Right atrium auricular region (tissue), 2 donors: ENCODE measurements at regions not wholly inside any gene's neighbourhood (a gene's known extent, or its start where the extent isn't known, plus 50 kb on each side); places are given as distances from the start of the nearest gene placed in this dataset.

Experiments used
- DNase-seq: peaks from one replicate; pipeline ENCODE4 v3.0.0-alpha.2; 2019; ENCODE audit warnings: low spot score
- H3K27ac ChIP-seq, 2 donors: fragments of 200-600 bp; sonication (generic); 1 replicate in 1 of 2; 2 replicates in 1 of 2; pipeline ENCODE4 v1.5.1; 2016 to 2019
- H3K27me3 ChIP-seq, 2 donors: fragments of 200-600 bp; sonication (generic); one replicate each; pipeline versions ENCODE4 v1.5.1 to v1.6.0; 2017 to 2019
- H3K36me3 ChIP-seq: fragments of 200-600 bp; sonication (generic); one replicate; pipeline ENCODE4 v1.5.1; 2016
- H3K4me1 ChIP-seq, 2 donors: fragments of 200-600 bp; sonication (generic); one replicate each; pipeline versions ENCODE4 v1.5.1 to v1.6.0; 2017 to 2019
- H3K4me3 ChIP-seq, 2 donors: fragments of 200-600 bp; sonication (generic); 1 replicate in 1 of 2; 2 replicates in 1 of 2; pipeline ENCODE4 v1.5.1; 2017 to 2019; ENCODE audit warnings: mild to moderate bottlenecking in 1 of 2, moderate library complexity in 1 of 2
- H3K9me3 ChIP-seq, 2 donors: fragments of 200-600 bp; sonication (generic); one replicate each; pipeline ENCODE4 v1.5.1; 2019
- CTCF ChIP-seq, 2 donors: fragments of 200-600 bp; sonication (generic); IDR thresholded peaks; one replicate each; pipeline ENCODE4 v1.5.1; 2019; ENCODE audit warnings: antibody characterized with exemption in 2 of 2

GRCh38 chr14:38129192-38129591, 78.5 kb upstream of the SSTR1 start:
- no peaks in the 10 kb centered on the region for H3K36me3 ChIP-seq
- no peak overlapping the region for H3K4me3 ChIP-seq
- H3K9me3 ChIP-seq, result no peaks in the 10 kb centered on the region
- no peak overlapping the region for H3K27ac ChIP-seq
- H3K4me1 ChIP-seq, result no peaks in the 10 kb centered on the region
- H3K27me3 ChIP-seq, result no peaks in the 10 kb centered on the region
- no peak for TF ChIP-seq CTCF (IDR thresholded peaks at IDR 0.05)
- DNase-seq, result no peak

GRCh38 chr14:38129705-38130104, 78.0 kb upstream of the SSTR1 start:
- DNase-seq, result no peak
- H3K27ac ChIP-seq, result no peak overlapping the region
- TF ChIP-seq CTCF (IDR thresholded peaks at IDR 0.05), result no peak
- no peaks in the 10 kb centered on the region for H3K27me3 ChIP-seq
- no peak overlapping the region for H3K4me3 ChIP-seq
- H3K4me1 ChIP-seq, result no peaks in the 10 kb centered on the region
- H3K36me3 ChIP-seq, result no peaks in the 10 kb centered on the region
- H3K9me3 ChIP-seq, result no peaks in the 10 kb centered on the region

- Histone ChIP-seq H3K4me1 (no peaks in the 10 kb centered on the region), H3K4me3 (no peak overlapping the region), H3K36me3 (no peaks in the 10 kb centered on the region), H3K27ac (no peak overlapping the region), H3K27me3 (no peaks in the 10 kb centered on the region), H3K9me3 (no peaks in the 10 kb centered on the region)
- DNase-seq, result no peak
- no peak for TF ChIP-seq CTCF (IDR thresholded peaks at IDR 0.05)
Measured at GRCh38 chr14:38134416-38135030, 73.2 kb upstream of the SSTR1 start.

DNA sequence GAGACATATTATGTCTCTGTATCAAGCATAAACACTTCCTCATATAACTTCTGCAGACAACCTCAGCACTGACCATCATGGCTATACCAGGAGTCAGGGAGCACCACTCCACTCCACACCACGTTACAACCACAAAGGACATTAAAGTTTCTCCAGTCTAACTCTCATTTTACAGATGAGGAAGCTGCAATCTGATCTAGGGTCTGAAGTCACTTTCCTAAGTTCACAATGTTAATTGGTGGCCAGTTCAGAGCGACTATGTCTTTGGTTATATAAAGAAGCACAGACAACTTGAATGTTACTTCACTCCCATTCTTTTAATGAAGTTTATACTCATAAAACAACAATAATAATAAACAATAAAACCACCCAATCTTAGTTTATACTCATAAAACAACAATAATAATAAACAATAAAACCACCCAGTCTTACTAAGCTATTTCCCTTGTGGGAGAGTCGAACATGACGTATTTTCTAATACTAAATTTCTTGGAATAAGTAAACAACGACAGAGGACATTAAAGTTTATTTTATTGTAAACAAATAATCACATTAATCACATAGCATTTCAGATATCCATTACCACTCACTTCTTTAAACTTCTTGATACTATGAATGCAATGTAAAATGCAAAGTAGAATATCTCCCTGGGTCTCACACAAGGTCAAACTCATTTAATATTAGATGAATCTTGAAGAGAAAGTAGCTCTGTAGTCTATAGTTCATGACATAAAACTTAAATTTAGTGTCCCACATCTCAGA, 72.4 kb upstream of the SSTR1 start:
- Histone ChIP-seq H3K27ac (no peak overlapping the region), H3K9me3 (no peaks in the 10 kb centered on the region), H3K27me3 (no peaks in the 10 kb centered on the region), H3K4me3 (no peak overlapping the region), H3K4me1 (no peaks in the 10 kb centered on the region), H3K36me3 (no peaks in the 10 kb centered on the region)
- TF ChIP-seq CTCF (IDR thresholded peaks at IDR 0.05), result no peak
- DNase-seq, result no peak

DNA sequence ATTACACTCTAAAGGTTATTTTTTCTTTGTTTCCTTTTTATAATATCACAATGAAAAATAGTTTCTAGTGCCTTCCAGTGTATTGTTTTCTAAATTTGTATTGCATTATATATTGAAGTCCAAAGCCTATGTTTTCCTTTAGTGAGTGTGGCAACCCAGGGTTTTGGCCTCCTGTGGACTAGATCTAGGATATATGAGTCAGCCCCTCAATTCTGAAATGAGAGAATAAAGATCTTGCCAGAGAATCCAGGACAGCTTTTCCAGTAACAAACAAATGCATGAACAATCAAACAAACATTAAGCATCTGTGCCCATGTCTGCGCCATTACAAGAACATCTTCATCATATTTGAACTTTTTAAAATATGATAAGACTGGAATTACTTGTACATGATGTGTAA, 70.7 kb upstream of the SSTR1 start:
- no peaks in the 10 kb centered on the region for H3K9me3 ChIP-seq
- H3K36me3 ChIP-seq, result no peaks in the 10 kb centered on the region
- H3K27ac ChIP-seq, result no peak overlapping the region
- no peak for DNase-seq
- no peaks in the 10 kb centered on the region for H3K27me3 ChIP-seq
- H3K4me3 ChIP-seq, result no peak overlapping the region
- H3K4me1 ChIP-seq, result no peaks in the 10 kb centered on the region
- no peak for TF ChIP-seq CTCF (IDR thresholded peaks at IDR 0.05)
